Forelimb muscle (tissue), 1 donor: ENCODE measurements at regions not wholly inside any gene's neighbourhood (a gene's known extent, or its start where the extent isn't known, plus 50 kb on each side); places are given as distances from the start of the nearest gene placed in this dataset.

Experiments
- DNase-seq: peaks from one replicate; pipeline ENCODE4 v3.0.0-alpha.2; 2013; ENCODE audit warnings: low read depth

GRCh38 chr5:93057311-93057710 is 523.7 kb downstream of the NR2F1-AS1 start:
- DNase-seq = no peak

DNA sequence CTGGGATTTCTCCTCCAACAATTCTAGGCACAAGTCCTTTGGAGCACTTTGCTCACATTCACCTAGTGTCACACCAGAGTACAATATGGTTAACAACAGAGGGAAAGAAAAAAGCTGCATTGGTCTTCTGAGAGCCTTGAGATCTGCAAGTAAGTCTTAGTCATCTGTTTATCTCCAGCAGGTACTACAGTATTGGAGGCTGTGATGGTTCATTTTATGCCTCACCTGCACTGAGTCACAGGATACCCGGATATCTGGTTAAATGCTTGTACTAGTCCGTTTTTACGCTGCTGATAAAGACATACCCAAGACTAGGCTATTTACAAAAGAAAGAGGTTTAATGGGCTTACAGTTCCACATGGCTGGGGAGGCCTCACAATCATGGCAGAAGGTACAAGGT is 525.0 kb downstream of the NR2F1-AS1 start:
- DNase-seq = no peak

DNA sequence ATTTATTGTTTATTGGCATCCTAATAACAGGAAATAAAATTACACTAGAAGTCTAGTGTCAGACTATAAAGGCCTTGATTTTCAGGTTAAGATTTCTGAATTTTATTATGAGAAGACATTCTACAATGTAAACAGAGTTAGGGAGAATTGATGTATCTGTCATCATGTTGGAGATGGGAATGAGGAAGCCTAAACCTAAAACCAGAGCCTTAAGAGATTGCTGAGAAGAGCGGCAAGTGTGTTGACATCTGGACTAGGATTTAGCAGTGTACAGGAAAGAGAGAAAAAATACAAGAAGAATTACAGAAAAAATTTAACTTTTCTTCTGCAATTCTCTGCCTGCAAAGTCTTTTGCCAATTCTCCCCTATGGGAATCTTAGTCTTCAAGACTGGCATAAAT is 525.5 kb downstream of the NR2F1-AS1 start:
- DNase-seq = no peak

DNA sequence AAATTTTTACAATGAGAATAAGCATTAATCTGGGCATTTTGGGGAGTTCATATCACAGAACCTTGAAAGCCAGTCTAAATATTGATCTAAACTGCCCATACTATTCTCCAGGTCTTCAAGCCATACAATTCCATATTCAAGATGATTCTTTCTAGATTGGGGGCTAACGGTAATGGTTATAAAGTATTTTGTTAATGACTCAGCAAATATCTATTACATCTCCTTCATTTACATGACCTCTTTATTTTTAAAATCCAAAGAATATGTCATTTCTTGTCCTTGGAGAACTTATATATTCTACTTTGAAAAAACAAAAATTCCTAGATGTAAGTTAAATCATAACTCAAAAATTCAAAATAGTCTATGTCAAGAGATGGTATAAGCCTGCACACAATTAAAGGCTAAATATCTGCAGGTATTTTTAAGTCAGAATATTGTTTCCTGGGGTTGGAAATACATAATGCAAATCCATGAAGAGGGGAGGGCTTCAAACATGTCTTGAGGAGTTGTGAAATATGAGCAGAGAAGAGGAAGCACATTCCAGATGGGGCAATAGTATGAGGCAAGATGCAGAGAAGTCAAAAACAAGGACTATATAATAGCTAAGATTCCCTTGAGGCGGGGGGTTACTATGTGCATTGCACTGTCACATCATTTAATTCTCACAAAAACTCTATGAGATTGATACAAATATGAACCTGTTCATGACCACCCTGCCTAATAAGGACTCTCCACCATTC is 526.4 kb downstream of the NR2F1-AS1 start:
- no peak for DNase-seq

- no peak for DNase-seq
Measured at GRCh38 chr5:93053825-93054224, 527.2 kb downstream of the NR2F1-AS1 start.

GRCh38 chr5:93048858-93049257 is 532.2 kb downstream of the NR2F1-AS1 start:
- DNase-seq = no peak

DNA sequence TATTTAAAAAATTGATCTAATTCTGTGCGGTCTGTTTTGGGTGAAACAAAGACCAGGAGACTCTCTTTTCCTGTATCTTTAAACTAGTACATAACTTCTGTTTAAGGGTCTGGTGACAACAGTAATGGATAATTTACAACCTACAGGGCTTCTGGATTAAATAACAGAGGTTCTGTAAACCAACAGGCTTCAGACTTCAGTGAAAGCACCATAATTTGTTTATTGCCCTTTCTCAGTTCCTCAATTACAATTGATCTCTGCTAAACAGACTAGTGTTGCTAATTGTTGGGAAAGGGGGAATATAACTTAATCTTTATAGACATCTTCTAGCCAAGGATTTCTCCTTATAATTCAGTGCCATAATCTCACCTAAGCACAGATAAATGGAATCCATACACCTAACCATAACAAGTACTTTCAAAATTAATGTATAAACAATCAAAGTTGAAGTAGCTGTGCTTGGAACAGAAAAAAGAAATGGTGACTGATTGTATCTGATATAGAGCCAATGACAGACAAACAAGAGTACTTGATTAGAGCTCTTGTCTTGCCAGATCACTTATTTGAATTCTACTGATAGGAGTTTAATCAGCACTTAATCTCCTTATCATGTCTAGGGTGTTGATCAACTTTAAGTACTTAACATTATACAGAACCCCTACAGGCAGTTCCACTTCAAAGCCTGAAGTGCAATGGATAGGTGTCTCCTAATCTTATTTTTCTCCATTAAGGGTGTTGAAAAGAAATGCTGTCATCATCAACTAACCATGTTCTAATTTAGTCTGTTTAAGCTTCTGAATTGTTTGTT is 536.0 kb downstream of the NR2F1-AS1 start:
- DNase-seq = no peak

DNA sequence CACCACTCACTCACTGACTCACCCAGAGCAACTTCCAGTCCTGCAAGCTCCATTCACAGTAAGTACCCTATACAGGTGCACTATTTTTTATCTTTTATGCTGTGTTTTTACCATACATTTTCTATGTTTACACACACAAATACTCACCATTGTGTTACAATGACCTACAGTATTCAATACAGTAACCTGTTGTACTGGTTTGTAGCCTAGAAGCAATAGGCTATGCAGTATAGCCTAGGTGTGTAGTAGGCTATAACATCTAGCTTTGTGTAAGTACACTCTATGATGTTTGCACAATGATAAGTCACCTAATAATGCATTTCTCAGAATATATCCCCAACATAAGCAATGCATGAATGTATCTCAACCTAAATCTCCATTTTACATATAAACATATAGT is 541.1 kb downstream of the NR2F1-AS1 start:
- DNase-seq = no peak

GRCh38 chr5:93034621-93035590 is 546.1 kb downstream of the NR2F1-AS1 start:
- DNase-seq = no peak

DNA sequence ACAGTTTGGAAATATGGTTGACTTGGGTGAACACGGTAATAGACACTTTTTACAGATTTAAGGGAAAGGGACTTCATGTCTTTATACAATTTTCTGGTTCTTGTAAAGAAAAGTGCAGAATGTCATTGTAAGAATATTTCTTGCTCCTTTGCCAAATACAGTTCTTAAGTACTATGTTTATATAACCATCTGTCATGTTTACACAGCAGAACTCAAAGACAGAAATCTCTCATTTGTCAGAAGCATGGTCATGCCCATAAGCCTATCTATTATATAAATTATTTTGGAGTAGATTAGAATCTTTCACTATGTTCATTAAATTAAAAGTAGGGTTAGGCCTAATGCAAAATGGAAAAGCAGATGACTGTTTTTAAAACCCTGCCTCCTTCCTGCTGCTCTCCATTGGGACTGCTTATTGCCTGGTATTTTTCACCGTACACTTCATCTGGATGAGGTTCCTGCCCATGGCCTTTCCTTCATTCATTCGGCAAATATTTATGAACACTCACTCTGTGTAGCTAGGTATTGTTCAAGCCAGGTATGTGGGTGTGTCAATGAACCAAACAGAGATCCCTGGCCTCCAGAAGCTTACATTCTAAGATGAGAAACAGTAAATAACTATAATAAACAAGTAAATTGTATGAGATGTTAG is 558.1 kb downstream of the NR2F1-AS1 start:
- no peak for DNase-seq

DNA sequence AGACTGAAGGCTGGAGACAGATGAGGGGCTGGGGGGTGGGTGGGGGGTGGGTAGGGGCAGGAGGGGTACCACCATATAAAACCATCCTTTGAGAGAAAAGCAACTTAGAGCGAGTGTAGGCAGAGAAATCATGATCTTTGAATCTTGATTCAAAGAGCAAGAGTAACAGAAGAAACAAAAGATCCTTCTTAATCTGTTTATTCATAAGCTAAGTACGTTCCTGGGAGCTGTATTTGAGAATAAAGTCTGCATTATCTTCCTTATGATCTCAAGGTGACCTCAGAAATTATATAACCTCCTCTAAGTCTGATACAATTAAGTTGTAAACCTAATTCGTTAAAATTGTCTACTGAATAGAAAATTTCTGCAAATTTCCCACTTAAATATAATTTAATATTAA is 558.8 kb downstream of the NR2F1-AS1 start:
- DNase-seq = no peak

DNA sequence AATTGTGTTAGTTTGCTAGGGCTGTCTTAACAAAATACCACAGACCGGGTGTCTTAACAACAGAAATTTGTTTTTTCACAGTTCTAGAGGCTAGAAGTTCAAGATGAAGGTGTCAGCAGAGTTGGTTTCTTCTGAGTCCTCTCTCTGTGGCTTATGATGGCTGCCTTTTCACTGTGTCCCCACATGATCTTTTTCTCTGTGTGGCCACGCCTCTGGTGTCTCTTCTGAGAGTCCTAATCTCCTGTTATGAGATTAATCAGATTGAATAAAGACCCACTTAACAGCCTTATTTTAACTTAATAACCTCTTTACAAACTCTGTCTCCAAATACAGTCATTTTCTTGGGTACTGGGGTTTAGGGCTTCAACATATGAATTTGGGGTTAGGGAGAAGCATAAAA is 561.1 kb downstream of the NR2F1-AS1 start:
- no peak for DNase-seq

GRCh38 chr5:93018461-93018860 is 562.6 kb downstream of the NR2F1-AS1 start:
- no peak for DNase-seq

DNA sequence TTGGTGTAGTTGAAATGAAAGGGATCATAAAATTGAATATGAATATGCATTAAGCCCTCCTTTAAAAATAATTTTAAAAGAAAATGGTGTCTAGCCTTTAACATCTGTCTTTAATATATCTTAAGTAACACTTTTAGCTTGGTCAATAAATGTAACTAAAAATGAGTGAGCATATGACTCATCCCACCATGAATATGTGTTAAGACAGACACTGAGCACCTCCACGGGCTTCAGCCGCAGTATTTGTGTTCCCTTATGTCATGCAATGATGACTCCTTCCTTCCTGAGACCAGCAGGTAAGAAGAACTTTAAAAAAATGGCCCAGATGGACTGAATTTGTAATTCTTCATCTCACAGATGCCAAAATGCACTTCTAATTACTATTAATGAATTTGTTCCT is 563.2 kb downstream of the NR2F1-AS1 start:
- no peak for DNase-seq

GRCh38 chr5:93017376-93017775 is 563.6 kb downstream of the NR2F1-AS1 start:
- DNase-seq = no peak

DNA sequence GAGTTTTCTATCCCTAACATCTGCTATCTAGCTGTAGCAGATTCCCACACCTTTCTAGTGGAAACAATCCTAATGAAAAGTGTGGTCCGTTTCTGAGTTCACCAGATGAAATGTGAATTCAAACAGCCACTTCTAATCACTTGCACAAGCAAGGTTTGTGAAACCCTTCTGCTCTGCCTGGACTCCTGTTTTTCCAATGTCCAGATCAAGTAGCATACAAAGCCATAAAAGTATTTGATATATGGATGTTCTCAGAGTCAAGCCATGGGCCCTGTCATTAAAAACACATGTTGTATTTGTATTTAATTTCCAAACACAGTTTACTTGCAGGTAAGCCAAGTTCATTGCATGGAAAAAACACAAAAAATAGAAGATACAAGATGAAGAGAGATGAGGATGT is 570.4 kb downstream of the NR2F1-AS1 start:
- DNase-seq = no peak

DNA sequence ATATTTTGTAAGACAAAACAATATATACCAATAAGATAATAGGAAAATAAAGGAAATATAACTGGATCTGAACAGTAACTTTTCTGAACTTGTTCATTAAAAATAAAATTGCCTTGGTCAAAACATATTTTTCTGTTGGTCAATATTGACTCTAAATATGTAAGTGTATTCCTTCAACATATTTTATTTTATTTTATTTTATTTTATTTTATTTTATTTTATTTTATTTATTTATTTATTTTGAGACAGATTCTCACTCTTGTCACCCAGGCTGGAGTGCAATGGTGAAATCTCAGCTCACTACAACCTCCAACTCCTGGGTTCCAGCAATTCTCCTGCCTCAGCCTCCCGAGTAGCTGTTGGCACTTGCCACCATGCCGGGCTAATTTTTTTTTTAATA is 571.0 kb downstream of the NR2F1-AS1 start:
- DNase-seq = no peak

GRCh38 chr5:93008502-93009207 is 572.4 kb downstream of the NR2F1-AS1 start:
- DNase-seq = no peak

DNA sequence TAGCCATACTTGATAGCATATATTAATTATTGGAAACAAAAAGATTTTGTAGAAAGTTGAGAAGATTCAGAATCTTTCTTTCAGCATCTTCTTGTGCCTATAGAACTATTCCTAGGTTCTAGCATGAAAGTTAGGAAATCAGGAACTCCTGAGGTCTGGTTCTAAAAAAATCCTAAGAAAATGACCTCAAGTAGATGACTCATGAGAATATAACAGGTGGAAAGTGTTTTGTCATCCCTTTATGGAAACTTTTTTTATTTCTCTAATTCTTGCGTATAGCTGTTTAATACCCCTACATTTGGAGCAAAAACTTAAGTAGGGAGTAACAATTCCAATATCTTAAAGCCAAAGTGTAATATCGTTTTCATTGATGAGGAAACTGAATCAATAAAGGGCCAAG is 574.1 kb downstream of the NR2F1-AS1 start:
- no peak for DNase-seq

GRCh38 chr5:92998456-92998855 is 582.6 kb downstream of the NR2F1-AS1 start:
- DNase-seq = no peak

GRCh38 chr5:92994392-92994791 is 586.6 kb downstream of the NR2F1-AS1 start:
- DNase-seq = no peak
